Endothelial cell of umbilical vein (primary cell): ENCODE measurements at regions not wholly inside any gene's neighbourhood (a gene's known extent, or its start where the extent isn't known, plus 50 kb on each side); places are given as distances from the start of the nearest gene placed in this dataset.

Experiments used
- BruUV-seq: library from RNA; stranded (reverse); fragments of 400-500 nt; replicated peaks from 2 replicates; lab custom pipeline; 2021; lab: Mats Ljungman, UMichigan
- CTCF ChIA-PET: fragments of 300-600, 350-600 bp; sonication (Branson Sonifier 250); formaldehyde crosslinking; loops from one replicate; lab custom pipeline; 2021; ENCODE audit warnings: antibody characterized with exemption, inconsistent platforms; lab: Charles Lee
- POLR2A ChIA-PET: fragments of 300-600, 350-600 bp; sonication (Branson Sonifier 250); formaldehyde crosslinking; loops from one replicate; lab custom pipeline; 2021; ENCODE audit warnings: antibody characterized with exemption, inconsistent platforms; lab: Charles Lee
- DNase-seq: peaks from one replicate; pipeline ENCODE4 v3.0.0-alpha.2; 2011; ENCODE audit warnings: low read depth, low spot score
- FAIRE-seq: peaks from 2 replicates; lab custom pipeline; 2011; peaks lifted over from hg19 to GRCh38; lab: Jason Lieb, UNC
- H2AFZ ChIP-seq: 2 replicates; pipeline ENCODE4 v1.6.0; 2012; ENCODE audit warnings: low read depth, low read length, control low read depth, inconsistent platforms
- H3K27ac ChIP-seq: 2 replicates; pipeline ENCODE4 v1.5.1; 2011; ENCODE audit warnings: low read depth, mild to moderate bottlenecking, control low read depth, low read length, moderate library complexity; ENCODE audit not compliant: insufficient read depth
- H3K27me3 ChIP-seq, 2 experiments: 2 replicates each; pipeline versions ENCODE4 v1.6.0 to v1.6.1; 2011; ENCODE audit warnings: low read length in 2 of 2, mixed read lengths in 1 of 2; ENCODE audit not compliant: control insufficient read depth in 2 of 2, insufficient read depth in 2 of 2
- H3K36me3 ChIP-seq, 2 experiments: 2 replicates in 1 of 2; 3 replicates in 1 of 2; pipeline ENCODE4 v1.5.1; 2011; ENCODE audit warnings: low read length in 2 of 2, mild to moderate bottlenecking in 1 of 2, moderate library complexity in 1 of 2; ENCODE audit not compliant: control insufficient read depth in 2 of 2, insufficient read depth in 2 of 2; ENCODE audit errors: extremely low read depth in 1 of 2
- H3K4me1 ChIP-seq: 3 replicates; pipeline ENCODE4 v1.5.1; 2011; ENCODE audit warnings: mild to moderate bottlenecking, low read length; ENCODE audit not compliant: control insufficient read depth, insufficient read depth; ENCODE audit errors: extremely low read depth
- H3K4me2 ChIP-seq: 2 replicates; pipeline ENCODE4 v1.6.1; 2011; ENCODE audit warnings: low read length, control low read depth, mixed read lengths; ENCODE audit not compliant: insufficient read depth
- H3K4me3 ChIP-seq, 3 experiments: fragments of 200-600 bp in 1 of 3; sonication (generic), shearing (Covaris generic) in 1 of 3; replicated peaks in 1 of 3; 2 replicates each; pipeline ENCODE4 v1.5.1; 2011 to 2016; ENCODE audit warnings: control low read depth in 3 of 3, low read length in 3 of 3, mild to moderate bottlenecking in 2 of 3, inconsistent platforms in 1 of 3, low read depth in 1 of 3, moderate library complexity in 1 of 3; ENCODE audit not compliant: insufficient read depth in 1 of 3
- H3K79me2 ChIP-seq: 2 replicates; pipeline ENCODE4 v1.6.0; 2012; ENCODE audit warnings: low read length, inconsistent platforms; ENCODE audit not compliant: control insufficient read depth, insufficient read depth
- H3K9ac ChIP-seq: replicated peaks from 2 replicates; pipeline ENCODE3; 2011; ENCODE audit warnings: low read length, control low read depth; ENCODE audit not compliant: insufficient read depth; ENCODE audit errors: extremely low read depth
- H3K9me1 ChIP-seq: replicated peaks from 3 replicates; pipeline ENCODE4 v1.6.0; 2011; ENCODE audit warnings: mild to moderate bottlenecking, low read length; ENCODE audit not compliant: control insufficient read depth, insufficient read depth; ENCODE audit errors: extremely low read depth
- H3K9me3 ChIP-seq: replicated peaks from 2 replicates; pipeline ENCODE4 v1.5.1; 2012; ENCODE audit warnings: low read length, inconsistent platforms; ENCODE audit not compliant: control insufficient read depth, insufficient read depth
- H4K20me1 ChIP-seq: replicated peaks from 2 replicates; pipeline ENCODE3; 2011; ENCODE audit warnings: mild to moderate bottlenecking, low read length; ENCODE audit not compliant: control insufficient read depth, insufficient read depth; ENCODE audit errors: extremely low read depth
- EZH2 ChIP-seq: IDR thresholded peaks from 2 replicates; pipeline ENCODE4 v1.6.1; 2012; ENCODE audit warnings: borderline replicate concordance, low read depth, mild to moderate bottlenecking, moderate library complexity, low read length, inconsistent platforms; ENCODE audit not compliant: severe bottlenecking
- FOS ChIP-seq: IDR thresholded peaks from 2 replicates; pipeline ENCODE4 v1.6.1; 2011; ENCODE audit warnings: mild to moderate bottlenecking, low read length, moderate library complexity, borderline replicate concordance; ENCODE audit not compliant: insufficient read depth
- GATA2 ChIP-seq: IDR thresholded peaks from 2 replicates; pipeline ENCODE4 v1.7.0; 2011; ENCODE audit warnings: low read depth, mild to moderate bottlenecking, moderate library complexity, mixed read lengths, low read length; ENCODE audit not compliant: insufficient read length, insufficient read depth
- JUN ChIP-seq: IDR thresholded peaks from 2 replicates; pipeline ENCODE4 v1.6.1; 2011; ENCODE audit warnings: borderline replicate concordance, low read depth; ENCODE audit not compliant: insufficient read length, insufficient read depth
- MYC ChIP-seq: IDR thresholded peaks from one replicate; pipeline ENCODE4 v1.6.1; 2011; ENCODE audit warnings: mild to moderate bottlenecking, low read depth, low read length
- POLR2A ChIP-seq: IDR thresholded peaks from 2 replicates; pipeline ENCODE4 v1.6.1; 2012; ENCODE audit warnings: low read depth, mild to moderate bottlenecking, control low read depth, low read length
- POLR2AphosphoS5 ChIP-seq: IDR thresholded peaks from 2 replicates; pipeline ENCODE4 v1.6.1; 2012; ENCODE audit warnings: low read depth, mild to moderate bottlenecking, control low read depth, low read length, moderate library complexity; ENCODE audit not compliant: insufficient read depth
- dilution Hi-C: fragments of 300-500 bp; cut with MboI; formaldehyde crosslinking; loops from one replicate; pipeline ENCODE4 v1.15.0; 2019; ENCODE audit warnings: low sequenced_read_pairs; ENCODE audit not compliant: extremely low pct_ligation_motif_present
- intact Hi-C: fragments of 100-400 bp; cut with micrococcal nuclease; formaldehyde crosslinking; loops from one replicate; pipeline ENCODE4 v1.10.0; 2022
- TF ChIP-seq, protein P1 (sequence below): IDR thresholded peaks from 2 replicates; pipeline ENCODE4 v1.6.1; 2011; ENCODE audit not compliant: insufficient read depth, insufficient read length
- TF ChIP-seq, protein P2 (sequence below), 2 donors: IDR thresholded peaks; 1 replicate in 1 of 2; 2 replicates in 1 of 2; pipeline ENCODE4 v1.5.1; 2011; ENCODE audit warnings: low read length in 2 of 2, mild to moderate bottlenecking in 2 of 2, moderate library complexity in 2 of 2, control low read depth in 1 of 2, inconsistent platforms in 1 of 2, low read depth in 1 of 2; ENCODE audit not compliant: insufficient read depth in 1 of 2; ENCODE audit errors: extremely low read depth in 1 of 2

DNA sequence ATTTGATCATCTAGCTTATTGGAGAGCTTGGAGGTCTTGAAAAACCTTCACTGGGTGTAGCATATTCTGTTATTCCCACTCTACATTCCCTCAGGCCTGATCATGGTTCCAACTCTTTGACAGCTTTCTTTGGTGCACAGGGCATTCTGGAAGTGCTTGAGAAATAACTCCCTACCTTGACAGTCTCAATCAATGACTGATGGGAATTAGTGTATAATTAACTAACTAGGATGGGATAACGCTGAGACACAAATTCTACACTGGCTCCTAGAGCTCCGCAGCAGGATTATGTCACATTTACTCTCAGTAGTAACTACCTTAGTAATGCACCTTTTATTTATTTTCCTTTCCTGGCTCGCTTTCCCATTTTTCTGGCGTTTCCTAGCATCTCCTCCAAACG lies 236.4 kb downstream of the MAP2K6 start:
- Histone ChIP-seq H3K27me3 (no peaks in the 10 kb centered on the region), H3K79me2 (no peaks in the 10 kb centered on the region), H2AFZ (no peak overlapping the region), H3K36me3 (no peaks in the 10 kb centered on the region), H3K9me3 (no peaks in the 10 kb centered on the region), H3K4me2 (no peak overlapping the region), H4K20me1 (no peaks in the 10 kb centered on the region), H3K4me1 (no peaks in the 10 kb centered on the region), H3K9me1 (no peaks in the 10 kb centered on the region), H3K4me3 (no peak overlapping the region), H3K27ac (no peak overlapping the region), H3K9ac (no peak overlapping the region)
- CTCF ChIA-PET, result no interaction called here
- TF ChIP-seq, protein P1, sequence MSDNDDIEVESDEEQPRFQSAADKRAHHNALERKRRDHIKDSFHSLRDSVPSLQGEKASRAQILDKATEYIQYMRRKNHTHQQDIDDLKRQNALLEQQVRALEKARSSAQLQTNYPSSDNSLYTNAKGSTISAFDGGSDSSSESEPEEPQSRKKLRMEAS, result no peak
- TF ChIP-seq, protein P2, sequence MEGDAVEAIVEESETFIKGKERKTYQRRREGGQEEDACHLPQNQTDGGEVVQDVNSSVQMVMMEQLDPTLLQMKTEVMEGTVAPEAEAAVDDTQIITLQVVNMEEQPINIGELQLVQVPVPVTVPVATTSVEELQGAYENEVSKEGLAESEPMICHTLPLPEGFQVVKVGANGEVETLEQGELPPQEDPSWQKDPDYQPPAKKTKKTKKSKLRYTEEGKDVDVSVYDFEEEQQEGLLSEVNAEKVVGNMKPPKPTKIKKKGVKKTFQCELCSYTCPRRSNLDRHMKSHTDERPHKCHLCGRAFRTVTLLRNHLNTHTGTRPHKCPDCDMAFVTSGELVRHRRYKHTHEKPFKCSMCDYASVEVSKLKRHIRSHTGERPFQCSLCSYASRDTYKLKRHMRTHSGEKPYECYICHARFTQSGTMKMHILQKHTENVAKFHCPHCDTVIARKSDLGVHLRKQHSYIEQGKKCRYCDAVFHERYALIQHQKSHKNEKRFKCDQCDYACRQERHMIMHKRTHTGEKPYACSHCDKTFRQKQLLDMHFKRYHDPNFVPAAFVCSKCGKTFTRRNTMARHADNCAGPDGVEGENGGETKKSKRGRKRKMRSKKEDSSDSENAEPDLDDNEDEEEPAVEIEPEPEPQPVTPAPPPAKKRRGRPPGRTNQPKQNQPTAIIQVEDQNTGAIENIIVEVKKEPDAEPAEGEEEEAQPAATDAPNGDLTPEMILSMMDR (IDR thresholded peaks at IDR 0.05; ENCODE audit: extremely low read depth in 1 of 2, insufficient read depth in 1 of 2, low read depth in 1 of 2, low read length in 2 of 2), result no peak
- no peak for TF ChIP-seq GATA2
- no peak for TF ChIP-seq POLR2AphosphoS5
- TF ChIP-seq MYC, result no peak
- TF ChIP-seq POLR2A, result no peak
- no peak for TF ChIP-seq EZH2
- no peak for TF ChIP-seq FOS
- TF ChIP-seq JUN, result no peak
- intact Hi-C loops, result no loop called here
- FAIRE-seq (no peak), DNase-seq (no peak)
- dilution Hi-C loops, result no loop called here
- no TSS peak for BruUV-seq
- POLR2A ChIA-PET, result no interaction called here
